Caco-2 (cell line): ENCODE measurements at regions not wholly inside any gene's neighbourhood (a gene's known extent, or its start where the extent isn't known, plus 50 kb on each side); places are given as distances from the start of the nearest gene placed in this dataset.

Experiments
- BruUV-seq: library from RNA; stranded (reverse); fragments of 400-500 nt; replicated peaks from 2 replicates; lab custom pipeline; 2021; lab: Mats Ljungman, UMichigan
- CTCF ChIA-PET: fragments of 300-600 bp; sonication (Branson Sonifier 250); formaldehyde crosslinking; loops from one replicate; lab custom pipeline; 2022; ENCODE audit warnings: antibody characterized with exemption; lab: Charles Lee
- POLR2A ChIA-PET: fragments of 300-600 bp; sonication (Branson Sonifier 250); formaldehyde crosslinking; loops from one replicate; lab custom pipeline; 2022; ENCODE audit warnings: antibody characterized with exemption; lab: Charles Lee
- DNase-seq, 2 experiments: peaks; one replicate each; pipeline versions ENCODE4 v3.0.0 to v3.0.0-alpha.2; 2020 to 2022
- H3K27me3 ChIP-seq: replicated peaks from 2 replicates; pipeline ENCODE4 v1.6.0; 2011; ENCODE audit warnings: low read length; ENCODE audit not compliant: control insufficient read depth, insufficient read depth
- H3K36me3 ChIP-seq: 2 replicates; pipeline ENCODE4 v1.5.1; 2011; ENCODE audit warnings: low read length; ENCODE audit not compliant: control insufficient read depth, insufficient read depth
- H3K4me1 ChIP-seq: fragments of 250-450 bp; sonication (Bioruptor Pico); 2 replicates; pipeline ENCODE4 v1.5.1; 2020; ENCODE audit warnings: mild to moderate bottlenecking
- H3K4me3 ChIP-seq: 2 replicates; pipeline ENCODE4 v1.5.1; 2011; ENCODE audit warnings: low read depth, mild to moderate bottlenecking, control low read depth, low read length
- H3K9me3 ChIP-seq: fragments of 250-450 bp; sonication (Bioruptor Pico); 2 replicates; pipeline ENCODE4 v1.5.1; 2020; ENCODE audit warnings: mild to moderate bottlenecking, moderate library complexity
- H3K27ac Mint-ChIP-seq: one replicate; pipeline ENCODE4 v1.8.0; 2022; ENCODE audit warnings: mixed read lengths; ENCODE audit not compliant: unreplicated experiment
- H3K27me3 Mint-ChIP-seq: one replicate; pipeline ENCODE4 v1.8.0; 2022; ENCODE audit warnings: mixed read lengths; ENCODE audit not compliant: insufficient read depth, unreplicated experiment
- H3K36me3 Mint-ChIP-seq: one replicate; pipeline ENCODE4 v1.8.0; 2022; ENCODE audit warnings: mild to moderate bottlenecking, mixed read lengths; ENCODE audit not compliant: insufficient read depth, unreplicated experiment
- H3K4me1 Mint-ChIP-seq: one replicate; pipeline ENCODE4 v1.8.0; 2022; ENCODE audit warnings: low read depth, mixed read lengths; ENCODE audit not compliant: unreplicated experiment
- H3K4me3 Mint-ChIP-seq: one replicate; pipeline ENCODE4 v1.8.0; 2022; ENCODE audit warnings: mild to moderate bottlenecking, moderate library complexity, mixed read lengths; ENCODE audit not compliant: unreplicated experiment
- H3K9me3 Mint-ChIP-seq: one replicate; pipeline ENCODE4 v1.8.0; 2022; ENCODE audit warnings: mixed read lengths; ENCODE audit not compliant: unreplicated experiment
- intact Hi-C: fragments of 100-400 bp; cut with micrococcal nuclease; formaldehyde crosslinking; loops from one replicate; pipeline ENCODE4 v1.10.0; 2022; ENCODE audit not compliant: unreplicated experiment
- TF ChIP-seq, protein P1 (sequence below), 2 experiments: fragments of 200-600 bp in 1 of 2; IDR thresholded peaks; 1 replicate in 1 of 2; 2 replicates in 1 of 2; pipeline versions ENCODE4 v1.5.1 to v1.8.0; 2011 to 2022; ENCODE audit warnings: antibody characterized with exemption in 1 of 2, control low read depth in 1 of 2, inconsistent platforms in 1 of 2, low read depth in 1 of 2, low read length in 1 of 2, mild to moderate bottlenecking in 1 of 2, moderate library complexity in 1 of 2; ENCODE audit not compliant: insufficient read depth in 1 of 2, severe bottlenecking in 1 of 2, unreplicated experiment in 1 of 2

DNA sequence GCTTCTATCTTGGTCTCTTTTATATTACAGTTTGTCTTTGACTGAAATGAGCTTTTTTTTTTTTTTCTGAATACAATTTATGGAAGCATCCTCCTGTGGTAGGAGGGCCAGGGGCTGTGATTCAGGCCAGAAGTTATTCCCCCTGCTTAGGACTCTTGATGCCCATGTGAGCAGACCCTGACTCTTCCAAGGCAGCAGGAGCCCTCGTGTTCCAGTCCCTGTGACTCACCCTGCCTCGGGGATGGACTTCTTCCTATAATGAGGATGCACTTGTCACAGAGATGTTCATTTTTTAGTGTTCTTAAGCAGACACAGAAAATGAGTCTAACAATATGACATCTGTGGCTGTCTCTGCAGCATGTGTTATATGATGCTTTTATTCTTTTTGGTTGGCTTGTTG lies 1293.7 kb upstream of the AUTS2 start:
- no peaks in the 10 kb centered on the region for H3K27me3 Mint-ChIP-seq
- no peak for DNase-seq
- no peaks in the 10 kb centered on the region for H3K4me1 Mint-ChIP-seq
- BruUV-seq = no TSS peak
- Histone ChIP-seq H3K4me1 (no peaks in the 10 kb centered on the region), H3K9me3 (no peaks in the 10 kb centered on the region), H3K36me3 (no peaks in the 10 kb centered on the region), H3K4me3 (no peak overlapping the region), H3K27me3 (no peaks in the 10 kb centered on the region)
- H3K9me3 Mint-ChIP-seq = peaks cover 30% of the 10 kb centered on the region
- ChIA-PET CTCF (no interaction called here), POLR2A (no interaction called here)
- no peaks in the 10 kb centered on the region for H3K36me3 Mint-ChIP-seq
- intact Hi-C loops = no loop called here
- no peak overlapping the region for H3K27ac Mint-ChIP-seq
- H3K4me3 Mint-ChIP-seq = no peak overlapping the region
- TF ChIP-seq, protein P1, sequence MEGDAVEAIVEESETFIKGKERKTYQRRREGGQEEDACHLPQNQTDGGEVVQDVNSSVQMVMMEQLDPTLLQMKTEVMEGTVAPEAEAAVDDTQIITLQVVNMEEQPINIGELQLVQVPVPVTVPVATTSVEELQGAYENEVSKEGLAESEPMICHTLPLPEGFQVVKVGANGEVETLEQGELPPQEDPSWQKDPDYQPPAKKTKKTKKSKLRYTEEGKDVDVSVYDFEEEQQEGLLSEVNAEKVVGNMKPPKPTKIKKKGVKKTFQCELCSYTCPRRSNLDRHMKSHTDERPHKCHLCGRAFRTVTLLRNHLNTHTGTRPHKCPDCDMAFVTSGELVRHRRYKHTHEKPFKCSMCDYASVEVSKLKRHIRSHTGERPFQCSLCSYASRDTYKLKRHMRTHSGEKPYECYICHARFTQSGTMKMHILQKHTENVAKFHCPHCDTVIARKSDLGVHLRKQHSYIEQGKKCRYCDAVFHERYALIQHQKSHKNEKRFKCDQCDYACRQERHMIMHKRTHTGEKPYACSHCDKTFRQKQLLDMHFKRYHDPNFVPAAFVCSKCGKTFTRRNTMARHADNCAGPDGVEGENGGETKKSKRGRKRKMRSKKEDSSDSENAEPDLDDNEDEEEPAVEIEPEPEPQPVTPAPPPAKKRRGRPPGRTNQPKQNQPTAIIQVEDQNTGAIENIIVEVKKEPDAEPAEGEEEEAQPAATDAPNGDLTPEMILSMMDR (IDR thresholded peaks at IDR 0.05; ENCODE audit: insufficient read depth in 1 of 2, low read depth in 1 of 2, low read length in 1 of 2, severe bottlenecking in 1 of 2, unreplicated experiment in 1 of 2) = no peak

DNA sequence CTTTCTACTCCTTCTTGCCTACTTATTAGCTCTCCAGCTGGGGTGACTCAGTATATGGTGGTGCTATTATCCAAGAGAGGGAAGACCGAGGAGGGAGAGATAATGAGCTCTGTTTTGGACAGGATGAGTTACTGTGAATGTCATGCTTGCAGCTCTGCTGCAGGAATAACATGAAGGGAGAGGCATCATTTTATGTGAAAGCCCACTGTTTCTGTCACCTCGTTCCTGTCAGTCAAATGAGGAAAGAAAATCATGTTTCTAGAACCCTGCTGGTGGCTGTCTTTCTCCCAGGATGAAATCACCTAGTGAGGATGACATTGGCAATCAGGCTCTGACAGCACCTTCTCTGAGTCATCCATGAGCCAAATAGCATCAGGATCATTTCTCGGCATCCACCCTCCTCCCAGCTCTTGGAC lies 1291.6 kb upstream of the AUTS2 start:
- no TSS peak for BruUV-seq
- POLR2A ChIA-PET = no interaction called here
- CTCF ChIA-PET = no interaction called here

DNA sequence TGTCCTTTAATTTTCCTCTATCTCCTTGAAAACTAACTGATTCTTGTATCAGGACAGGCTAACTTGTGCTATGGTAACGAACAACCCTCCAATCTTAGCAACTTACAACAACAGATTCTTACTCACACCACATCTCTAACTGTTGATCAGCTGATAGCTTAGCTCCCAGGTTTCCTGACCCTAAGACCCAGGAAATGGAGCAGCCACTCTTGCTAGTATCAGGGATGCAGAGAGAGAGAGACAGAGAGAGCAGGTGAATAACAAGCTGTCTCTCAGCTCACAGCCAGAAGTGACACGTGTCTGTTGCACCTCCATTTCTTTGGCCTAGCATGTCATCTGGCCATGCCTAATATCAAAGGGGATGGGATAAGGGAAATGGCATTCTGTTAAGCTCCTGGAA lies 1289.0 kb upstream of the AUTS2 start:
- no peak overlapping the region for H3K27ac Mint-ChIP-seq
- no TSS peak for BruUV-seq
- no peaks in the 10 kb centered on the region for H3K4me1 Mint-ChIP-seq
- H3K36me3 Mint-ChIP-seq = no peaks in the 10 kb centered on the region
- no peak overlapping the region for H3K4me3 Mint-ChIP-seq
- ChIA-PET CTCF (no interaction called here), POLR2A (no interaction called here)
- TF ChIP-seq, protein P1 (IDR thresholded peaks at IDR 0.05; ENCODE audit: insufficient read depth in 1 of 2, low read depth in 1 of 2, low read length in 1 of 2, severe bottlenecking in 1 of 2, unreplicated experiment in 1 of 2) = no peak
- Histone ChIP-seq H3K36me3 (no peaks in the 10 kb centered on the region), H3K4me1 (no peaks in the 10 kb centered on the region), H3K9me3 (no peaks in the 10 kb centered on the region), H3K4me3 (no peak overlapping the region), H3K27me3 (no peaks in the 10 kb centered on the region)
- no peaks in the 10 kb centered on the region for H3K27me3 Mint-ChIP-seq
- H3K9me3 Mint-ChIP-seq = peaks cover 9% of the 10 kb centered on the region
- no peak for DNase-seq
- intact Hi-C loops = no loop called here

More for the DNA sequence above, 1291.6 kb upstream of the AUTS2 start:
- H3K9me3 ChIP-seq = no peaks in the 10 kb centered on the region
- no peaks in the 10 kb centered on the region for H3K4me1 Mint-ChIP-seq
- intact Hi-C loops = no loop called here
- no peaks in the 10 kb centered on the region for H3K36me3 ChIP-seq
- H3K4me1 ChIP-seq = no peaks in the 10 kb centered on the region
- no peak for DNase-seq
- no peaks in the 10 kb centered on the region for H3K36me3 Mint-ChIP-seq
- peaks cover 22% of the 10 kb centered on the region for H3K9me3 Mint-ChIP-seq
- H3K27me3 Mint-ChIP-seq = no peaks in the 10 kb centered on the region
- no peak overlapping the region for H3K27ac Mint-ChIP-seq
- no peaks in the 10 kb centered on the region for H3K27me3 ChIP-seq
- H3K4me3 ChIP-seq = no peak overlapping the region
- H3K4me3 Mint-ChIP-seq = no peak overlapping the region
- TF ChIP-seq, protein P1 (IDR thresholded peaks at IDR 0.05; ENCODE audit: insufficient read depth in 1 of 2, low read depth in 1 of 2, low read length in 1 of 2, severe bottlenecking in 1 of 2, unreplicated experiment in 1 of 2) = no peak
